Ascending aorta (tissue), 2 donors: ENCODE measurements at regions not wholly inside any gene's neighbourhood (a gene's known extent, or its start where the extent isn't known, plus 50 kb on each side); places are given as distances from the start of the nearest gene placed in this dataset.

Experiments used
- DNase-seq, 2 donors: peaks; one replicate each; pipeline ENCODE4 v3.0.0-alpha.2; 2019; ENCODE audit warnings: low spot score in 2 of 2
- H3K27ac ChIP-seq, 2 donors: fragments of 200-600 bp; sonication (generic); one replicate each; pipeline ENCODE4 v1.5.1; 2016 to 2017; ENCODE audit warnings: mild to moderate bottlenecking in 1 of 2
- H3K27me3 ChIP-seq: fragments of 200-600 bp; sonication (generic); one replicate; pipeline ENCODE4 v1.5.1; 2017
- H3K36me3 ChIP-seq, 2 donors: fragments of 200-600 bp; sonication (generic); one replicate each; pipeline ENCODE4 v1.5.1; 2016
- H3K4me1 ChIP-seq, 2 donors: fragments of 200-600 bp; sonication (generic); one replicate each; pipeline ENCODE4 v1.5.1; 2016 to 2017; ENCODE audit warnings: mild to moderate bottlenecking in 1 of 2
- H3K4me3 ChIP-seq, 2 donors: fragments of 200-600 bp; sonication (generic); one replicate each; pipeline ENCODE4 v1.5.1; 2016 to 2017; ENCODE audit warnings: mild to moderate bottlenecking in 1 of 2
- H3K9me3 ChIP-seq, 2 donors: fragments of 200-600 bp; sonication (generic); one replicate each; pipeline ENCODE4 v1.5.1; 2016
- intact Hi-C: fragments of 100-400 bp; cut with DNase I; formaldehyde crosslinking; loops from one replicate; pipeline ENCODE4 v1.15.1; 2023
- TF ChIP-seq, protein P1 (sequence below), 3 experiments: fragments of 200-600 bp in 2 of 3; fragments of 450-650 bp in 1 of 3; sonication (generic) in 2 of 3; IDR thresholded peaks; one replicate each; pipeline ENCODE4 v1.5.1; 2016 to 2019; ENCODE audit warnings: antibody characterized with exemption in 3 of 3, mild to moderate bottlenecking in 1 of 3, moderate library complexity in 1 of 3

DNA sequence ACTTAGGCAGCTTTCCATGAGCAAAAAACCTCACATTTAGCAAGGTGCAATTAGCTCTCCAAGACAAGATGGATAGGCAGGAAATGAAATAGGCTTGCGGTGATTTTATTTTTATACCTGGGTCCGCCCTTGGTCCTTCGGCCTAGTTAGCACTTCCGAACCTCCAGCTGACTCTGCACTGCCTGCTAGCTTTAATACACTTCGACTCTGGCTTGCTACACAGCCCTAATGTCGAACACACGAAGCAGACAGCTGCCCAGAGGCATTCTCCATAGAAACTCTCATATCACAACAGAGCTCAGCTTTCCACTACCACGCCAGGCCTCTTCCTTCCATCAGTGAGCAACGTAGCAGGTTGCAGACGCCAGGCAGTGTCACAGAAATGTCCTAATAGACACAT, 688.0 kb downstream of the VRK1 start:
- no peak overlapping the region for H3K27ac ChIP-seq
- no peak for DNase-seq
- TF ChIP-seq, protein P1, sequence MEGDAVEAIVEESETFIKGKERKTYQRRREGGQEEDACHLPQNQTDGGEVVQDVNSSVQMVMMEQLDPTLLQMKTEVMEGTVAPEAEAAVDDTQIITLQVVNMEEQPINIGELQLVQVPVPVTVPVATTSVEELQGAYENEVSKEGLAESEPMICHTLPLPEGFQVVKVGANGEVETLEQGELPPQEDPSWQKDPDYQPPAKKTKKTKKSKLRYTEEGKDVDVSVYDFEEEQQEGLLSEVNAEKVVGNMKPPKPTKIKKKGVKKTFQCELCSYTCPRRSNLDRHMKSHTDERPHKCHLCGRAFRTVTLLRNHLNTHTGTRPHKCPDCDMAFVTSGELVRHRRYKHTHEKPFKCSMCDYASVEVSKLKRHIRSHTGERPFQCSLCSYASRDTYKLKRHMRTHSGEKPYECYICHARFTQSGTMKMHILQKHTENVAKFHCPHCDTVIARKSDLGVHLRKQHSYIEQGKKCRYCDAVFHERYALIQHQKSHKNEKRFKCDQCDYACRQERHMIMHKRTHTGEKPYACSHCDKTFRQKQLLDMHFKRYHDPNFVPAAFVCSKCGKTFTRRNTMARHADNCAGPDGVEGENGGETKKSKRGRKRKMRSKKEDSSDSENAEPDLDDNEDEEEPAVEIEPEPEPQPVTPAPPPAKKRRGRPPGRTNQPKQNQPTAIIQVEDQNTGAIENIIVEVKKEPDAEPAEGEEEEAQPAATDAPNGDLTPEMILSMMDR (IDR thresholded peaks at IDR 0.05) = no peak
- H3K36me3 ChIP-seq = no peaks in the 10 kb centered on the region
- intact Hi-C loops = no loop called here
- no peaks in the 10 kb centered on the region for H3K9me3 ChIP-seq
- no peaks in the 10 kb centered on the region for H3K4me1 ChIP-seq
- H3K27me3 ChIP-seq = no peaks in the 10 kb centered on the region
- no peak overlapping the region for H3K4me3 ChIP-seq

DNA sequence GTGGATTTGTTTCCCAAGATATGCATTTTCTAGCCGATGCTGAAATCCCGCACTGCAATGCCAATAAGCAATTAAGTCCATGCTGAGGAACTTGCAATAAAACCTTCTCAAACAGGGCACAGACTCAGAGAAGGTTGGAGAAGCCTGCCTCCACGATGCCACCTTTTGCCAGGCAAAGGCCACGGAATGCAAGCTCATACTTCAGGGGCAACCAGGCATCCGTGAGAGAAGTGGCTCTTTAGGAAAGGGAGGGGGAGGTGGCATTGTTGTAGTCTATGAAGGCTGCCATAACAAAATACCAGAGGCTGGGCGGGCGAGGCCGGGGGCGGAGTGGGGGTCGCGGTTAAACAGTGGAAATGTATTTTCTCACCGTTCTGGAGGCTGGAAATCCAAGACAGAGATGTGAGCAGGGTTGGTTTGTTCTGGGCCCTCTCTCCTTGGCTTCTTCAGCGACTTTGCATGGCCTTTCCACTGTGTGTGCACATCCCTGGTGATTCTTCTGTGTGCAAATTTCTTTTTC, 689.5 kb downstream of the VRK1 start:
- Histone ChIP-seq H3K4me3 (no peak overlapping the region), H3K4me1 (no peaks in the 10 kb centered on the region), H3K27ac (no peak overlapping the region), H3K27me3 (no peaks in the 10 kb centered on the region), H3K36me3 (no peaks in the 10 kb centered on the region), H3K9me3 (no peaks in the 10 kb centered on the region)
- TF ChIP-seq, protein P1 (IDR thresholded peaks at IDR 0.05) = no peak
- DNase-seq = no peak
- intact Hi-C loops = no loop called here

DNA sequence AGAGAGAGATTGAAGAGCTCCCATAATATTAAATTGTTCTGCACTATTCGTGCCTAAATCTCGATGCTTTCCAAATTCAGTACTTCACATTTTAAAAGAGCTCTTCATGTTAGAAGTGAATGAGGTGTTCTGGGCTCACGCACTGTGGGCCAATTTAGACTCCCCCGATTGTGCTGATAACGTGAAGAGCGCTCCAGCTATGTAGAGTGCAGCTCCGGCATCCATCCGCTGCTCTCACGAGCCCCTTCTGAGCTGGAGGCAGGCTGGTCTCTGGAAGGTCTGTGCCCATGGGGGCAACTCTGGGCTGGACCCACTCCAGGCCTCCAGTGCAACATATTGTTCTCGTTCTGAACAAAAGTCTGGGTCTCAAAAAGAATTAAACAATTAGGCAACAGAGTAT, 692.6 kb downstream of the VRK1 start:
- H3K27me3 ChIP-seq = no peaks in the 10 kb centered on the region
- H3K27ac ChIP-seq = no peak overlapping the region
- intact Hi-C loops = no loop called here
- TF ChIP-seq, protein P1 (IDR thresholded peaks at IDR 0.05) = no peak
- no peaks in the 10 kb centered on the region for H3K9me3 ChIP-seq
- no peak for DNase-seq
- no peaks in the 10 kb centered on the region for H3K4me1 ChIP-seq
- no peak overlapping the region for H3K4me3 ChIP-seq
- H3K36me3 ChIP-seq = no peaks in the 10 kb centered on the region

DNA sequence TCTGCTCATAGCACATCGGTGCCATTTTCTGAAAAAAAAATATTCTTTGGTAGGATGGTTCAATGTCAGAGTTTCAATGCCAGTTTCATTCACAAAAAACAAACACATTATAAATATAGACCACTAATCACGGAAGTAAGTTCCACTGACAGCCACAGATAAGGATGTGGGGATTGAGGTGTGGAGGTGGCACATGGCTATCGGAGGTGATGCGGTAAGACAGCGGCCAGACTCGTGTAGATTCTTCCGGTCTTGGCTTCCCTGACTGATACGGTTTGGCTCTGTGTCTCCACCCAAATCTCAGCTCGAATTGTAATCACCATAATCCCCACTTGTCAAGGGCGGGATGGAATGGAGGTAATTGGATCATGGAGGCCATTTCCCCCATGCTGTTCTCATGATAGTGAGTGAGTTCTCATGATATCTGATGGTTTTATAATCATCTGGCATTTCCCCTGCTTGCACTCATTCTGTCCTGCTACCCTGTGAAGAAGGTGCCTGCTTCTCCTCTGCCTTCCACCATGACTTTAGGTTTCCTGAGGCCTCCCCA, 693.4 kb downstream of the VRK1 start:
- intact Hi-C loops = no loop called here

DNA sequence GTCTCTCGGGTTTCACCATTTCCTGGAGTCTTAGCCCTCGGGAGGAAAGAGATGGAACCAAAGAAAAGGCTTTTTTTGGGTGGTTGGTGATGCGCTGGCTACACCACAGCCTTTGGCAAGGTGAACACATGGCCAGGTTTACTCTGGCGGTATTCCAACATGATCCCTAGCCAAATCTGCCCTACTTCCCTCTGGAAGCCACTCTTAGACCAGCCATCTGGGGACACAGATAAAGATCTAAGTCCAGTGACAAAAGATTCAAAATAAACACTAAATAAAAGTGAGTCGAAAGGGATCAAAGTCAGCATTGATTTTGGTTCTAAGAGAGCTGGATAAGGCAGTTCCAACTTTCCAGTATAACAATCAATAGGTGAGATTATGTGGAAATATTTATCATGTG, 694.5 kb downstream of the VRK1 start:
- H3K27me3 ChIP-seq = no peaks in the 10 kb centered on the region
- no peaks in the 10 kb centered on the region for H3K9me3 ChIP-seq
- no peak overlapping the region for H3K4me3 ChIP-seq
- TF ChIP-seq, protein P1 (IDR thresholded peaks at IDR 0.05) = no peak
- no peaks in the 10 kb centered on the region for H3K4me1 ChIP-seq
- H3K36me3 ChIP-seq = no peaks in the 10 kb centered on the region
- no peak overlapping the region for H3K27ac ChIP-seq
- intact Hi-C loops = no loop called here
- DNase-seq = no peak

More for the DNA sequence above, 693.4 kb downstream of the VRK1 start:
- no peaks in the 10 kb centered on the region for H3K27me3 ChIP-seq
- no peaks in the 10 kb centered on the region for H3K4me1 ChIP-seq
- no peak overlapping the region for H3K27ac ChIP-seq
- no peak for DNase-seq
- no peaks in the 10 kb centered on the region for H3K9me3 ChIP-seq
- H3K4me3 ChIP-seq = no peak overlapping the region
- TF ChIP-seq, protein P1 (IDR thresholded peaks at IDR 0.05) = no peak
- H3K36me3 ChIP-seq = no peaks in the 10 kb centered on the region
